ENCODE measurements at regions not wholly inside any gene's neighbourhood (a gene's known extent, or its start where the extent isn't known, plus 50 kb on each side); places are given as distances from the start of the nearest gene placed in this dataset.

GRCh38 chr2:41727711-41728110 lies 320.1 kb upstream of the PKDCC start:
- H3K36me3 ChIP-seq (ENCODE audit: insufficient read depth, low read length), result no peaks in the 10 kb centered on the region
- H3K4me3 Mint-ChIP-seq, result no peak overlapping the region
- intact Hi-C loops (cut with micrococcal nuclease), result no loop called here
- no peaks in the 10 kb centered on the region for H3K9me3 ChIP-seq (ENCODE audit: control insufficient read depth in 1 of 2, low read length in 2 of 2)
- H3K27me3 Mint-ChIP-seq, result peaks cover 5% of the 10 kb centered on the region in 2 donors
- no peaks in the 10 kb centered on the region for H3K4me1 ChIP-seq (ENCODE audit: insufficient read depth, low read length)
- no peak overlapping the region for H3K27ac ChIP-seq (ENCODE audit: low read depth, low read length)
- H3K36me3 Mint-ChIP-seq, result no peaks in the 10 kb centered on the region
- H3K4me3 ChIP-seq (ENCODE audit: low read length in 2 of 2), result no peak overlapping the region
- H3K4me1 Mint-ChIP-seq, result no peaks in the 10 kb centered on the region
- H3K27me3 ChIP-seq (ENCODE audit: insufficient read depth, low read length), result no peaks in the 10 kb centered on the region
- CTCF ChIA-PET (ENCODE audit: partially characterized antibody), result no interaction called here
- POLR2A ChIA-PET (ENCODE audit: partially characterized antibody), result no interaction called here
- no peak for DNase-seq
- H3K9me3 Mint-ChIP-seq, result peaks cover 0 to 3% (median 0%) of the 10 kb centered on the region in 8 donors
- H3K27ac Mint-ChIP-seq, result no peak overlapping the region

GRCh38 chr2:41728788-41729338 lies 319.0 kb upstream of the PKDCC start:
- no peaks in the 10 kb centered on the region for H3K4me1 Mint-ChIP-seq
- Histone ChIP-seq H3K36me3 (ENCODE audit: insufficient read depth, low read length) (no peaks in the 10 kb centered on the region), H3K9me3 (ENCODE audit: control insufficient read depth in 1 of 2, low read length in 2 of 2) (no peaks in the 10 kb centered on the region), H3K27me3 (ENCODE audit: insufficient read depth, low read length) (no peaks in the 10 kb centered on the region), H3K27ac (ENCODE audit: low read depth, low read length) (no peak overlapping the region), H3K4me3 (ENCODE audit: low read length in 2 of 2) (no peak overlapping the region), H3K4me1 (ENCODE audit: insufficient read depth, low read length) (no peaks in the 10 kb centered on the region)
- no peaks in the 10 kb centered on the region for H3K36me3 Mint-ChIP-seq
- no peak overlapping the region for H3K27ac Mint-ChIP-seq
- intact Hi-C loops (cut with micrococcal nuclease), result no loop called here
- DNase-seq, result no peak
- H3K27me3 Mint-ChIP-seq, result peaks cover 5% of the 10 kb centered on the region in 2 donors
- ChIA-PET POLR2A (ENCODE audit: partially characterized antibody) (no interaction called here), CTCF (ENCODE audit: partially characterized antibody) (no interaction called here)
- H3K4me3 Mint-ChIP-seq, result no peak overlapping the region
- peaks cover 0 to 3% (median 0%) of the 10 kb centered on the region in 8 donors for H3K9me3 Mint-ChIP-seq

- H3K27ac Mint-ChIP-seq, result no peak overlapping the region
- H3K4me3 ChIP-seq (ENCODE audit: low read length in 2 of 2), result no peak overlapping the region
- H3K4me1 Mint-ChIP-seq, result no peaks in the 10 kb centered on the region
- H3K9me3 ChIP-seq (ENCODE audit: control insufficient read depth in 1 of 2, low read length in 2 of 2), result no peaks in the 10 kb centered on the region
- DNase-seq, result no peak
- CTCF ChIA-PET (ENCODE audit: partially characterized antibody), result no interaction called here
- no peaks in the 10 kb centered on the region for H3K36me3 ChIP-seq (ENCODE audit: insufficient read depth, low read length)
- no peak overlapping the region for H3K4me3 Mint-ChIP-seq
- peaks cover 6 to 7% of the 10 kb centered on the region in 2 donors for H3K27me3 Mint-ChIP-seq
- peaks cover 0 to 3% (median 0%) of the 10 kb centered on the region in 8 donors for H3K9me3 Mint-ChIP-seq
- no peak overlapping the region for H3K27ac ChIP-seq (ENCODE audit: low read depth, low read length)
- intact Hi-C loops (cut with micrococcal nuclease), result no loop called here
- H3K4me1 ChIP-seq (ENCODE audit: insufficient read depth, low read length), result no peaks in the 10 kb centered on the region
- H3K27me3 ChIP-seq (ENCODE audit: insufficient read depth, low read length), result no peaks in the 10 kb centered on the region
- no peaks in the 10 kb centered on the region for H3K36me3 Mint-ChIP-seq
- POLR2A ChIA-PET (ENCODE audit: partially characterized antibody), result no interaction called here
Measured at GRCh38 chr2:41729800-41730364, 317.9 kb upstream of the PKDCC start.

GRCh38 chr2:41735006-41735405 lies 312.8 kb upstream of the PKDCC start:
- no peak for DNase-seq
- no peaks in the 10 kb centered on the region for H3K36me3 Mint-ChIP-seq
- peaks cover 0 to 11% (median 3%) of the 10 kb centered on the region in 8 donors for H3K9me3 Mint-ChIP-seq
- no peak overlapping the region for H3K27ac Mint-ChIP-seq
- intact Hi-C loops (cut with micrococcal nuclease), result no loop called here
- Histone ChIP-seq H3K36me3 (ENCODE audit: insufficient read depth, low read length) (no peaks in the 10 kb centered on the region), H3K9me3 (ENCODE audit: control insufficient read depth in 1 of 2, low read length in 2 of 2) (no peaks in the 10 kb centered on the region), H3K4me1 (ENCODE audit: insufficient read depth, low read length) (no peaks in the 10 kb centered on the region), H3K27ac (ENCODE audit: low read depth, low read length) (no peak overlapping the region), H3K4me3 (ENCODE audit: low read length in 2 of 2) (no peak overlapping the region), H3K27me3 (ENCODE audit: insufficient read depth, low read length) (no peaks in the 10 kb centered on the region)
- H3K27me3 Mint-ChIP-seq, result peaks cover 11 to 19% of the 10 kb centered on the region in 2 donors
- POLR2A ChIA-PET (ENCODE audit: partially characterized antibody), result no interaction called here
- H3K4me1 Mint-ChIP-seq, result peaks cover 0 to 8% (median under 1%) of the 10 kb centered on the region in 4 donors
- no peak overlapping the region for H3K4me3 Mint-ChIP-seq
- CTCF ChIA-PET (ENCODE audit: partially characterized antibody), result no interaction called here

GRCh38 chr2:41735476-41735875 lies 312.3 kb upstream of the PKDCC start:
- Histone ChIP-seq H3K36me3 (ENCODE audit: insufficient read depth, low read length) (no peaks in the 10 kb centered on the region), H3K9me3 (ENCODE audit: control insufficient read depth in 1 of 2, low read length in 2 of 2) (no peaks in the 10 kb centered on the region), H3K27ac (ENCODE audit: low read depth, low read length) (no peak overlapping the region), H3K27me3 (ENCODE audit: insufficient read depth, low read length) (no peaks in the 10 kb centered on the region), H3K4me1 (ENCODE audit: insufficient read depth, low read length) (no peaks in the 10 kb centered on the region), H3K4me3 (ENCODE audit: low read length in 2 of 2) (no peak overlapping the region)
- ChIA-PET CTCF (ENCODE audit: partially characterized antibody) (no interaction called here), POLR2A (ENCODE audit: partially characterized antibody) (no interaction called here)
- Mint-ChIP-seq H3K9me3 (peaks cover 0 to 11% (median 3%) of the 10 kb centered on the region in 8 donors), H3K4me3 (no peak overlapping the region), H3K27ac (no peak overlapping the region), H3K4me1 (peaks cover 0 to 8% (median under 1%) of the 10 kb centered on the region in 4 donors), H3K36me3 (no peaks in the 10 kb centered on the region), H3K27me3 (peaks cover 8 to 16% of the 10 kb centered on the region in 2 donors)
- intact Hi-C loops (cut with micrococcal nuclease), result no loop called here
- no peak for DNase-seq

GRCh38 chr2:41736105-41736567 lies 311.7 kb upstream of the PKDCC start:
- CTCF ChIA-PET (ENCODE audit: partially characterized antibody), result interaction anchor here (1.3 kb wide), 1 partner anchor 37 kb away, joined by 4 read pairs; no protein-coding TSS in a partner anchor
- no peaks in the 10 kb centered on the region for H3K36me3 Mint-ChIP-seq
- Histone ChIP-seq H3K27me3 (ENCODE audit: insufficient read depth, low read length) (no peaks in the 10 kb centered on the region), H3K4me3 (ENCODE audit: low read length in 2 of 2) (no peak overlapping the region), H3K36me3 (ENCODE audit: insufficient read depth, low read length) (no peaks in the 10 kb centered on the region), H3K9me3 (ENCODE audit: control insufficient read depth in 1 of 2, low read length in 2 of 2) (no peaks in the 10 kb centered on the region), H3K4me1 (ENCODE audit: insufficient read depth, low read length) (no peaks in the 10 kb centered on the region), H3K27ac (ENCODE audit: low read depth, low read length) (no peak overlapping the region)
- DNase-seq, result no peak
- H3K27me3 Mint-ChIP-seq, result peaks cover 7 to 18% of the 10 kb centered on the region in 2 donors
- H3K27ac Mint-ChIP-seq, result no peak overlapping the region
- H3K4me1 Mint-ChIP-seq, result peaks cover 0 to 8% (median under 1%) of the 10 kb centered on the region in 4 donors
- peaks cover 0 to 11% (median 3%) of the 10 kb centered on the region in 8 donors for H3K9me3 Mint-ChIP-seq
- POLR2A ChIA-PET (ENCODE audit: partially characterized antibody), result no interaction called here
- intact Hi-C loops (cut with micrococcal nuclease), result no loop called here
- no peak overlapping the region for H3K4me3 Mint-ChIP-seq

GRCh38 chr2:41736586-41736985 lies 311.2 kb upstream of the PKDCC start:
- Mint-ChIP-seq H3K27me3 (peaks cover 5 to 16% of the 10 kb centered on the region in 2 donors), H3K36me3 (no peaks in the 10 kb centered on the region), H3K27ac (no peak overlapping the region), H3K4me1 (peaks cover 0 to 8% (median under 1%) of the 10 kb centered on the region in 4 donors), H3K9me3 (peaks cover 0 to 11% (median 3%) of the 10 kb centered on the region in 8 donors), H3K4me3 (no peak overlapping the region)
- Histone ChIP-seq H3K27ac (ENCODE audit: low read depth, low read length) (no peak overlapping the region), H3K36me3 (ENCODE audit: insufficient read depth, low read length) (no peaks in the 10 kb centered on the region), H3K4me1 (ENCODE audit: insufficient read depth, low read length) (no peaks in the 10 kb centered on the region), H3K27me3 (ENCODE audit: insufficient read depth, low read length) (no peaks in the 10 kb centered on the region), H3K4me3 (ENCODE audit: low read length in 2 of 2) (no peak overlapping the region), H3K9me3 (ENCODE audit: control insufficient read depth in 1 of 2, low read length in 2 of 2) (no peaks in the 10 kb centered on the region)
- DNase-seq, result no peak
- ChIA-PET CTCF (ENCODE audit: partially characterized antibody) (interaction anchor here (1.3 kb wide), 1 partner anchor 38 kb away, joined by 4 read pairs; no protein-coding TSS in a partner anchor), POLR2A (ENCODE audit: partially characterized antibody) (no interaction called here)
- intact Hi-C loops (cut with micrococcal nuclease), result no loop called here

Measured in CD4-positive, alpha-beta memory T cell (primary cell).